ENCODE measurements at regions not wholly inside any gene's neighbourhood (a gene's known extent, or its start where the extent isn't known, plus 50 kb on each side); places are given as distances from the start of the nearest gene placed in this dataset.
A peak's percentile ranks its signal among the peaks of the same experiment; 100 is the strongest.

DNA sequence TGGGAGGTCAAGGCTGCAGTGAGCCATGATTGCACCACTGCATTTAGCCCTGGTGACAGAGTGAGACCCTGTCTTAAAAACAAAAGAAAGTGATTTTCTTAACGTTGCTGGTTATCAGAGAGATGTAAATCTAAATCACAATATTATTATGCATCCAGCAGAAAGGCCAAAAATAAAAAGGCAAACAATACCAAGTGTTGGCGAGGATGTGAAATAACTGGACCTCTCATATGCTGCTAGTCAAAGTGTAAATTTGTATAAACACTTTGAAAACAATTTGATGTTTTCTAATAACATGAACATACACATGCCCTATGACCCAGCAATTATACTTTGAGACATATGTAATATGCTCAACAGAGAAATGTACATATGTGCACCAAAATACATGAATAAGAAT lies 110.7 kb upstream of the CNTLN start:
- TF ChIP-seq, protein P1, sequence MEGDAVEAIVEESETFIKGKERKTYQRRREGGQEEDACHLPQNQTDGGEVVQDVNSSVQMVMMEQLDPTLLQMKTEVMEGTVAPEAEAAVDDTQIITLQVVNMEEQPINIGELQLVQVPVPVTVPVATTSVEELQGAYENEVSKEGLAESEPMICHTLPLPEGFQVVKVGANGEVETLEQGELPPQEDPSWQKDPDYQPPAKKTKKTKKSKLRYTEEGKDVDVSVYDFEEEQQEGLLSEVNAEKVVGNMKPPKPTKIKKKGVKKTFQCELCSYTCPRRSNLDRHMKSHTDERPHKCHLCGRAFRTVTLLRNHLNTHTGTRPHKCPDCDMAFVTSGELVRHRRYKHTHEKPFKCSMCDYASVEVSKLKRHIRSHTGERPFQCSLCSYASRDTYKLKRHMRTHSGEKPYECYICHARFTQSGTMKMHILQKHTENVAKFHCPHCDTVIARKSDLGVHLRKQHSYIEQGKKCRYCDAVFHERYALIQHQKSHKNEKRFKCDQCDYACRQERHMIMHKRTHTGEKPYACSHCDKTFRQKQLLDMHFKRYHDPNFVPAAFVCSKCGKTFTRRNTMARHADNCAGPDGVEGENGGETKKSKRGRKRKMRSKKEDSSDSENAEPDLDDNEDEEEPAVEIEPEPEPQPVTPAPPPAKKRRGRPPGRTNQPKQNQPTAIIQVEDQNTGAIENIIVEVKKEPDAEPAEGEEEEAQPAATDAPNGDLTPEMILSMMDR (IDR thresholded peaks at IDR 0.05; ENCODE audit: partially characterized antibody, unreplicated experiment), result no peak
- Mint-ChIP-seq H3K27me3 (ENCODE audit: unreplicated experiment) (no peaks in the 10 kb centered on the region), H3K27ac (ENCODE audit: unreplicated experiment) (no peak overlapping the region), H3K36me3 (ENCODE audit: unreplicated experiment) (no peaks in the 10 kb centered on the region), H3K4me1 (ENCODE audit: low read depth, unreplicated experiment) (no peaks in the 10 kb centered on the region), H3K9me3 (ENCODE audit: unreplicated experiment) (no peaks in the 10 kb centered on the region), H3K4me3 (ENCODE audit: unreplicated experiment) (no peak overlapping the region)
- DNase-seq, result no peak

DNA sequence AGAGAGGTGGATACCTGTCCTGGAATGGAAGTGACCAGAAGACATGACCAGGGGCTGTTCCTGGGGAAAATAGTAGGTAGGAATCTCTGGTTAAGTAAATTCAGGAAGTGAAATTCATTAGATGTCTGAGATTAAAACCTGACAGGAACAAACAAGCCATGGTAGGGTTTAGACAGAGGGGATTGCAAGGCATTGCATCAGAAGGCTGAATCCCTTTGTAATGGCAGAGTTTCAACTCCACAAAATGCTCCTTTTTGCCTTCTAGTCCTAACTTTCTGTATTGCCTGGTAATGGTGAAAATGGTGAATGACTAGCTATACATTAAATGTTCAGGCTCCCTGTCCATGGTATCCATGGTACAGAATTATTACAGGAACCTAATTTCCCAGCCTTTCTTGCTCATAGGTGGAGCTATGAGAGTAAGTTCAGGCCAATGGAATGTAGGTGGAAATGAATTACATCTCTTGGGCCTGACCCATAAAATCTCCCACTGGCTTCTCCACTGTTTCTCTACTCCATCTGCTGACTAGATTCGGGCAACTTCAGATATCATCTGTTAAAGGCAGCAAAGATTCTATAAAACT lies 113.4 kb upstream of the CNTLN start:
- TF ChIP-seq, protein P1 (IDR thresholded peaks at IDR 0.05; ENCODE audit: partially characterized antibody, unreplicated experiment), result no peak
- no peaks in the 10 kb centered on the region for H3K9me3 Mint-ChIP-seq (ENCODE audit: unreplicated experiment)
- H3K27me3 Mint-ChIP-seq (ENCODE audit: unreplicated experiment), result no peaks in the 10 kb centered on the region
- no peaks in the 10 kb centered on the region for H3K36me3 Mint-ChIP-seq (ENCODE audit: unreplicated experiment)
- no peak overlapping the region for H3K4me3 Mint-ChIP-seq (ENCODE audit: unreplicated experiment)
- DNase-seq, result no peak
- H3K27ac Mint-ChIP-seq (ENCODE audit: unreplicated experiment), result no peak overlapping the region
- peaks cover 6% of the 10 kb centered on the region for H3K4me1 Mint-ChIP-seq (ENCODE audit: low read depth, unreplicated experiment)

- Mint-ChIP-seq H3K36me3 (ENCODE audit: unreplicated experiment) (no peaks in the 10 kb centered on the region), H3K27ac (ENCODE audit: unreplicated experiment) (no peak overlapping the region), H3K4me3 (ENCODE audit: unreplicated experiment) (no peak overlapping the region), H3K4me1 (ENCODE audit: low read depth, unreplicated experiment) (peaks cover 6% of the 10 kb centered on the region), H3K9me3 (ENCODE audit: unreplicated experiment) (no peaks in the 10 kb centered on the region), H3K27me3 (ENCODE audit: unreplicated experiment) (no peaks in the 10 kb centered on the region)
- no peak for DNase-seq
- TF ChIP-seq, protein P1 (IDR thresholded peaks at IDR 0.05; ENCODE audit: partially characterized antibody, unreplicated experiment), result no peak
These were observed 115.4 kb upstream of the CNTLN start for GRCh38 chr9:17019398-17019797.

- Mint-ChIP-seq H3K4me1 (ENCODE audit: low read depth, unreplicated experiment) (peaks cover 6% of the 10 kb centered on the region), H3K36me3 (ENCODE audit: unreplicated experiment) (no peaks in the 10 kb centered on the region), H3K27me3 (ENCODE audit: unreplicated experiment) (no peaks in the 10 kb centered on the region), H3K27ac (ENCODE audit: unreplicated experiment) (peak overlapping the region; percentile 82), H3K9me3 (ENCODE audit: unreplicated experiment) (no peaks in the 10 kb centered on the region), H3K4me3 (ENCODE audit: unreplicated experiment) (peak overlapping the region; percentile 61)
- TF ChIP-seq, protein P1 (IDR thresholded peaks at IDR 0.05; ENCODE audit: partially characterized antibody, unreplicated experiment), result no peak
- DNase-seq, result no peak
These were observed 116.2 kb upstream of the CNTLN start for GRCh38 chr9:17018540-17019196.

DNA sequence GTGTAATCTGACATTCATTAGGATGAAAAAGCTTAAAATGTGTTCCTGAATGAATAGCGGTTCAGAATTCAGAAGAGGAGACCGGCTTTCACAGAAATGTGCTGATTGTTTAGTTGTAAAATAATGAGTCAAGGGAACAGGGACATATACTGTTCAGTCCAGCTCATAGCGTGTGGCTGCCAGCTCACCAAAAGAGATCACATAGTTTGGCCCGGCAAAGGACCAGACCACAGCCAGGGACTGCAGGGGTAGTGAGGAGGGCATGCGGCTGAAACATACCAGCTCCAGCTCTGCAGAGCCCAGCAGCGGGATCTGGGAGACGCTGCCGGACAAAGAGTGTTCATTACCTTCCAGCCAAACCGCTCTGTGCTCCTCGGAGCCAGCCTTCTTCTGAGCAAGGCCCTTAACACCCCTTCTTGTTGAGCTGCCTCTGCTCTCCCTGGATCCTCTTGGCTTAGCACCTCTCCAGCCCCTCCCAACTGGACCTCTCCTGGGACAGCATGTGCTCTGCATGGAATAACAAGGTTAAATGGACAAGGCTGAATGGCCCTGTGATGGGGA lies 116.8 kb upstream of the CNTLN start:
- Mint-ChIP-seq H3K9me3 (ENCODE audit: unreplicated experiment) (no peaks in the 10 kb centered on the region), H3K36me3 (ENCODE audit: unreplicated experiment) (no peaks in the 10 kb centered on the region), H3K4me3 (ENCODE audit: unreplicated experiment) (peak overlapping the region; percentile 61), H3K27ac (ENCODE audit: unreplicated experiment) (peak overlapping the region; percentile 82), H3K4me1 (ENCODE audit: low read depth, unreplicated experiment) (peaks cover 6% of the 10 kb centered on the region), H3K27me3 (ENCODE audit: unreplicated experiment) (no peaks in the 10 kb centered on the region)
- TF ChIP-seq, protein P1 (IDR thresholded peaks at IDR 0.05; ENCODE audit: partially characterized antibody, unreplicated experiment), result no peak
- peak; percentile 61 for DNase-seq

Measured in glutamatergic neuron (in vitro differentiated cells).